AG09309 (cell line): ENCODE measurements at regions not wholly inside any gene's neighbourhood (a gene's known extent, or its start where the extent isn't known, plus 50 kb on each side); places are given as distances from the start of the nearest gene placed in this dataset.

ENCODE experiments used
- DNase-seq: peaks from one replicate; pipeline ENCODE4 v3.0.0-alpha.2; 2010; ENCODE audit warnings: low read depth
- H3K4me3 ChIP-seq: 2 replicates; pipeline ENCODE4 v1.5.1; 2011; ENCODE audit warnings: mild to moderate bottlenecking, low read depth, low read length, moderate library complexity; ENCODE audit not compliant: control insufficient read depth
- CTCF ChIP-seq: IDR thresholded peaks from 2 replicates; pipeline ENCODE4 v1.5.1; 2011; ENCODE audit warnings: mild to moderate bottlenecking, low read depth, low read length, inconsistent platforms; ENCODE audit not compliant: insufficient read depth, control insufficient read depth; ENCODE audit errors: missing control alignments

- no peak for DNase-seq
- H3K4me3 ChIP-seq, result no peak overlapping the region
- no peak for TF ChIP-seq CTCF
Observed at GRCh38 chr4:126466848-126467247, 1152.1 kb downstream of the FAT4 start.

- DNase-seq, result no peak
- no peak for TF ChIP-seq CTCF
- no peak overlapping the region for H3K4me3 ChIP-seq
Observed at GRCh38 chr4:126468144-126468543, 1153.4 kb downstream of the FAT4 start.

GRCh38 chr4:126470862-126471261 is 1156.1 kb downstream of the FAT4 start:
- H3K4me3 ChIP-seq, result no peak overlapping the region
- TF ChIP-seq CTCF, result no peak
- DNase-seq, result no peak

- no peak overlapping the region for H3K4me3 ChIP-seq
- TF ChIP-seq CTCF, result no peak
- DNase-seq, result no peak
Observed at GRCh38 chr4:126475730-126476129, 1157.0 kb upstream of the INTU start.

GRCh38 chr4:126479709-126480108 is 1153.0 kb upstream of the INTU start:
- TF ChIP-seq CTCF, result no peak
- H3K4me3 ChIP-seq, result no peak overlapping the region
- DNase-seq, result no peak

GRCh38 chr4:126482311-126482710 is 1150.4 kb upstream of the INTU start:
- TF ChIP-seq CTCF, result no peak
- DNase-seq, result no peak
- no peak overlapping the region for H3K4me3 ChIP-seq

- H3K4me3 ChIP-seq, result no peak overlapping the region
- TF ChIP-seq CTCF, result no peak
- no peak for DNase-seq
Observed at GRCh38 chr4:126486377-126486776, 1146.4 kb upstream of the INTU start.
